DMS53 treated with DMSO at 0.1 percent for 48 hours (cell line): ENCODE measurements at regions not wholly inside any gene's neighbourhood (a gene's known extent, or its start where the extent isn't known, plus 50 kb on each side); places are given as distances from the start of the nearest gene placed in this dataset.
"Not testable (repeated sequence)": the region's sequence is repeated elsewhere in the genome, so short reads cannot be mapped to it uniquely, and the experiment has no call there.

Experiments
- DNase-seq: peaks from one replicate; lab custom pipeline; 2025; ENCODE audit not compliant: unreplicated experiment; lab: John Stamatoyannopoulos, UW

DNA sequence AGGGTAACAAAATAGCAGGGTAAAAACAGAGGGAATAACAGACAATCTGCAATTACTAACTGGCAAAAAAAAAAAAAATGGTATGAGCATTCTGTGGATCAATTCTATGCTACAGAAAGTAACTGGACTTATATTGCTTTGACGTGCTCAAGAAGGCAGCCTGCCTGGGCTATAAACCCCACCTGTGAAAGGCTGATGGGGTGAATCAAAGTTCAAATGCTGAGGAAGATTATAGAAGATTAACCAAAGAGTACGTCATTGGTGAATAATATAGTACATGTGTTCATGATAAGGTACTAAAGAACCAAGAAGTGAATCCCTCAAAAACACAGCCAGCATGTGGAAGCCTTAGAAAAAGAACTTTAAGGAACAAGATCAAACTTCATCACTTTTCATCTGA is 441.9 kb upstream of the PTCHD4 start:
- DNase-seq = no peak

DNA sequence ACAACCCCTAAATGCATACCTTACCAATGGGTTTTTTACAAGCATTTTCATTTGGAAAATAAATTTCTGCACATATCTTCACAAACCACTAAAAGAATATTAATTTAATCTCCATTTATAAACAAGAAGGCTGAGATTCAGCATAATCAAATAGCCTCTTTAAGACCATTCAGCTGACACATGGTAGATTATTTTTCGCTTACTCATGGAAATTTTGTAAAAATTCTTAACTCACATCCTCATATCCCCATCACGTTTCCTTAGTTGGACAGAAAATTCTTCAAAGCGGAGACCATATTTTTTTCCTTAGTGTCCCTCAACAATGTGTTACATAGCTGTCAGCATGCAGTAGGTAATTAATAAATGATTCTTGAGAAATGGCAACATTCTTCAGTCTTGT is 439.6 kb upstream of the PTCHD4 start:
- no peak for DNase-seq

DNA sequence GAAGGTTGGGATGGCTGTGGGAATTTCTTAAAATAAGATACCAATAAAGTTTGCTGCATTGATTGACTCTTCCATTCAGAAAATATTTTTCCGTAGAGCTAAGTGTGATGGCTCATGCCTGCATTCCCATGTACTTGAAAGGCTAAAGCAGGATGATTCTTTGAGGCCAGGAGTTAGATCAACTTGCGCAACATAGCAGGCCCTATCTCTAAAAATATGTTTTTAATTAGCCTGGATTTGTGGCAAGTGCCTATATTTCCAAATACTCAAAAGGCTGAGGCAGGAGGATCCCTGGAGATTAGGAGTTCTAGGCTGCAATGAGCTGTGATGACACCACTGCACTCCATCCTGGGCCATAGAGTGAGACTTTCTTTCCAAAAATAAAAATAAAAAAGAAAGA is 431.2 kb upstream of the PTCHD4 start:
- DNase-seq = no peak

DNA sequence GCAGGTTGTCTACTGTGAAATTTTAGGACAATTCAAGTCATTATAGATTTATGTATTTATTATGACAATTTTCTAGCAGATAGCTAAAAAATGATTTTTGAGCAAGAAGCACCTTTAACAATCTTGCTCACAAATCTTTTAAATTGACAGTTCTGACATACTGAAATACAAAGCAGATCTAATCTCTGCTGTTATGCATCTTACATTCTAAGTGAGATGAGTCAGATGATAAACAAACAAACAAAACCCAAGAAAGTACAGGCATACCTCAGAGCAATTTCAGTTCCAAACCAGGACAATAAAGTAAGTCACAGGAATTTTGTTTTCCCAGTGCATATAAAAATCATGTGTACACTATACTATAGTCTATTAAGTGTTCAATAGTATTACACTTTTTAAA is 430.7 kb upstream of the PTCHD4 start:
- DNase-seq = no peak

DNA sequence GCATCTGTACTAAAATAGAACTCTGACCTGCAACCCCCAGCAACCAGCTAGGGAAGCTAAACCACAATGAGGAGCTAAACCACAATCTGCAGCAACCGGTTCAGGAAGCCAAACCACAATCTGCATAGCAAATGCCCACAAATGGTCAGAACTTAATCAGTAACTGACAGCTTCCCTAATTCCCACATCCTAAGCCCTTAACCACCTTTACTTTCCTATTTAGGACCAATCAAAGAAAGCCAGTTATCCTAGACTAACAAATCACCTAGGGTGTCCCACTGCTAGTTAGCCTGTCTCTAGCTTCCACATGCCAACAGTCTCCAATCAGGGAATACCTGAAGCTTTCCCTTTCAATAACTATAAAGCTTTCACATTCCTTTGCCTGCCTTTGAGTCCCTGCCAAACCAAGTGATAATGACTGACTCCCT is 424.6 kb upstream of the PTCHD4 start:
- DNase-seq = no peak

DNA sequence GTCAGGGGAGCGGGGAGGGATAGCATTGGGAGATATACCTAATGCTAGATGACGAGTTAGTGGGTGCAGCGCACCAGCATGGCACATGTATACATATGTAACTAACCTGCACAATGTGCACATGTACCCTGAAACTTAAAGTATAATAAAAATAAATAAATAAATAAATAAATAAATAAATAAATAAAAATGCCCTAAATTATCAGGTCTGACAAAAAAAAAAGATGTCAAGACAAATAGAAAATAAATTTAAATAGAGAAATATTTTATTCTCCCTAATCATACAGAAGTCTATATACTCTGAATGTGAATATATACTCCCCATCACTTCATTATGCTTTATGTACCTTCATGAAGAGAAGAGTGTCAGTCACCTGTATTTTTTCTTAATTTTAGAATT is 420.0 kb upstream of the PTCHD4 start:
- DNase-seq = not testable (repeated sequence)

DNA sequence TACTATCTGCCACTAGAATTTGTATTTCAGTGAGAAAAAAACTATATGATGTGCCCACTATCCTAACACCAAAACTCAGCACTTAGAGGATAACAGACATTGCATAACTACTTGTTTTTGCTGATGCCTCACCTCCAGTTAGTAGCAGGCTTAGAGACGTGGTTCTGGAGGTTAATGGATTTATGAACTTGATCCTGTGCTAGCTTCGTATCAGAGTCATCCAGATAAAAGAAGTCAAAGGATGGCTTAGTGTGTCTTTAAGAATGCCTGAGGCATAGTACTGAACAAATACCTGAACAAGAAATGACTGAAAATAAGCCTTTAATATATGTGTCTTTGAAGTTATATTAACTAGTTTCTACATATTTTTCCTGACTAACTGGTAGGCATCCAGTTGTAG is 414.9 kb upstream of the PTCHD4 start:
- no peak for DNase-seq

DNA sequence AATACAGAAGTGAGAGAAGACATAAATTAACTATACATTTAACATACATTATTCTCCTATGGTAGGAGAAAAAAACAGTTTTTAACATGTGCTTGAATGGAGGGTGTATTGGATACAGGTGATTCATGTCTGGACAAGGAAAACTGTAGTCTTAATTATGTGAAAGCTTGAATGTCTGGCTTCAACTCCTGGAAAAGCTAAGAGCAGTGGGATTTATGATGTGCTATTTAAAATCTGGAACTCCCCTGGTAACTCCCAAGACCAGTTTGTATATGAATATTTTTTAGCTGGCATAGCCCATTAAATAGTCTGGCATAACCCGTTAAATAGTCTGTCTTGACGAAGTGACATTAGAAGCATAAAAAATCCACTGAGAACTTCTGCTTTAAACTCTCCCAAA is 410.0 kb upstream of the PTCHD4 start:
- DNase-seq = no peak

DNA sequence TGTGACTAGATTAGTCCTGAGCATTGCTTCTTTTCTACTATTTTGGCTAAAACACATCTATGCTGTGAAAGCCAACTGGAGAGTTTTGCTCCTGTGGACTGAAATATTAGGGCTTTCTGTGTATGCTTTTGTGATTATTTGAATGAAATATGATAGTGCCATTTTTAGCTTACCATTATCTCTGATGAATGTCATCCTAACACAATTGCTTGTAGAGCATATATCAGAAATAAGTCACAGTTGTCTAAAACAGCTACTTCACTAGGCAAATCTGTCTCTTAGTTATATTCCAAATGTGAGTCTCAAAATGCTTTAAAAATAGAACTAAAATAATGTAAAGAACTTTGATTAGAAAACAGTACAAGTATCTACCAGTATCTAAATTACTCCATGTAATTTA is 401.4 kb upstream of the PTCHD4 start:
- no peak for DNase-seq

DNA sequence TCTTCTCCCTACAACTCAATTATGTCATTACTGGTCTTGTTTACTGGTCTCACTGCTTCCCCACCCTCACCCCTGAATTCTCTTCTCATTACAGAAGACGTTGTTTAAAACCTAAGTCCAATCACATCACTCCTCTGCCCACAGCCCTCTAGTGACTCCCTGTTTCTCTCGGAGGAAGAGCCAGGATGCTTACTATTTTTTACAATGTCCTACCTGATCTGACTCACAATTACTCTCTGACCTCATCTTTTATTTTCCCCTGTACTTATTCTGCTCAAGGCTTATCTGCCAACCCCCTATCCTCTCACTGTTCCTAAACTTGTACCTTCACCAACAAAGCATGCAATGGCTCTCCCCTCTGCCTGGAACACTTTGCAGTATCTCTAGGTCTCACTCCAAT is 400.4 kb upstream of the PTCHD4 start:
- no peak for DNase-seq

DNA sequence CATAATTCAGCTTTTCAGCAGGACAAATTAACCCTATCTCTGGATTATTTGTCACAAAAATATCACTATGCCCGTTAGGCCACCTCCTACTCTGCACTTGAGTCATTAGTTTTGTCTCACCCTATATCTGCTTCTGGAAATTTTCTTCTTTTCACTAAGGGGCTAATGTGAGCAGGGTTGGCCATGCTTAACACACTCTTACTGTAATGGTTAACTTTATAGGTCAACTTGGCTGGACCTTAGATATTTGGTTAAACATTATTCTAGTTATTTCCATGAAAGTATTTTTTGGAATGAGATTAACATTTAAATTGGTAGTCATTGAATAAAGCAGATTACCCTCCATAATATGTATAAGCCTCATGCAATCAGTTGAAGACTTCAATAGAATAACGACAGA is 394.6 kb upstream of the PTCHD4 start:
- no peak for DNase-seq

DNA sequence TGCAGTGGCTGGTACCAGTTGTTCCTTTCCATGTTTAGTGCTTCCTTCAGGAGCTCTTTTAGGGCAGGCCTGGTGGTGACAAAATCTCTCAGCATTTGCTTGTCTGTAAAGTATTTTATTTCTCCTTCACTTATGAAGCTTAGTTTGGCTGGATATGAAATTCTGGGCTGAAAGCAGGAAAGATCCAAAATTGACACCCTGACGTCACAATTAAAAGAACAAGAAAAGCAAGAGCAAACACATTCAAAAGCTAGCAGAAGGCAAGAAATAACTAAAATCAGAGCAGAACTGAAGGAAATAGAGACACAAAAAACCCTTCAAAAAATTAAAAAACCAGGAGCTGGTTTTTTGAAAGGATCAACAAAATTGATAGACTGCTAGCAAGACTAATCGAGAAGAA is 382.4 kb upstream of the PTCHD4 start:
- not testable (repeated sequence) for DNase-seq

DNA sequence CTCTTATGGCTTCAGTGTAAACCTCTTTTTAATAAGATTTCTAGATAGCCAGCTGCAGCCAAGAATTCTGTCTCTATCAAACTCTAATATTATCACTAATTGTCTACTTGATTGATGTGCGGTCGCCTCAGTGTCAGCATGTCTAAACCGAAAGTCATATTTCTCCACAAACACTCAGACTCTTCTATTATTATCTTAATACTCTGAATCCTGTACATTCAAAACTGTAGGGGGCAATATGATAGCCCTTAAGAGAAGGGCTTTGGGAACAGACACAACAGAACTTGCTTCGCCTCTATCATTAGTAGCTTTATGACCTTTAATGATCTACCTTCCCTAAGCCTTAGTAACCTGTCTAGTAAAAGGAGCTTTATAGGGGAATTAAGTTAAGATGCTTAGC is 379.7 kb upstream of the PTCHD4 start:
- DNase-seq = no peak

DNA sequence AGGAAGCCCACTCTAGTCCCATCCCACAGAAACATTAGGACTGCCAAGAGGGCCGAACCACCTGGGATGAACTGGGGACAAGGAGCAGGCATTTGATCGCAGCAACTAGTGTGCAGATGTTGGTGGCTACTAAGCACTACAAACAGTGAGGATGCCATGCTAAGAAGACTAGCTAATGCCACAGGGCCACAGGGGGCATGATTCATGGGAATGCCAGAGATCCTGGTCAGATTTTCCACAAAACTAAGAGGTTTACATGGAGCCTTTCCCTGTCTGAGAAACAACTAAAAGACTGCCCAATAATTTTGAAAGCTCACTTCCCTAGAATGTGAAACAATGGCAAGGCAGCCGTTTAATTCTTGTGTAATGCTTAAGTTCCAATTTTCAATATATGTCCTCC is 375.9 kb upstream of the PTCHD4 start:
- no peak for DNase-seq

DNA sequence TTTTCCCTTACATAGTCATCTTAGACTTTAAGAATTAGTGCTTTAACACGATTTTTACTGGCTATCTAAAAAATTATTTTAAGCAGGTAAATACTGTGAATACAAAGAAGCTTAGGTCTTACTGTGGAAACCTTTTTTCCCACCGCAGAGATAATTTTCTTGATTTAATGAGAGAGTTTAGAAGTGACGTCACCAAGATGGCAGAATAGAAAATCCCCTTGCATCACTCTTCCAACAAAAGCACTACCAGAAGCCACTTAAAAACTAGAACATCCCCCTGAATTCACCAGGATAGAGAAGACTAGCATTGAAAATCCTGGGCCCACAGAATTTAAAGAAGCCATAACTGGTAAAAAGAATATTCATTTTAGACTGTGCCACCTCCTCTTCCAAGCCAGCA is 375.4 kb upstream of the PTCHD4 start:
- no peak for DNase-seq

DNA sequence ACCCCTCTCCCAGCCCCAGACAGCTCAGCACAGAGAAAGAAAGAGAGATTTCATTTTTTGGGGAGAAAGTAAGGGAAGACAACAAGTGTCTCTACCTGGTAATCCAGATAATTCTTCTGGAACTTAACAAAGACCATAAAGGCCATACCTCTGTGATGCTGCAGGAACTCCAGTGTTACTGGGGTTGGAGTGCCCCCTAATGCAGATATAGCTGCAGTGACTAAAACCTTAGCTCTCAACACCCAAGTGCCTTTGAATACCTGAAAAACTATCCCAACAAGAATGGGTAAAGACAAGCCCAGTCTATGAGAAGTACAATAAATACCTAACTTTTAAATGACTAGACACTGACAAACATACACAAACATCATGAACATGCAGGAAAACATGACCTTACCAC is 365.3 kb upstream of the PTCHD4 start:
- no peak for DNase-seq

DNA sequence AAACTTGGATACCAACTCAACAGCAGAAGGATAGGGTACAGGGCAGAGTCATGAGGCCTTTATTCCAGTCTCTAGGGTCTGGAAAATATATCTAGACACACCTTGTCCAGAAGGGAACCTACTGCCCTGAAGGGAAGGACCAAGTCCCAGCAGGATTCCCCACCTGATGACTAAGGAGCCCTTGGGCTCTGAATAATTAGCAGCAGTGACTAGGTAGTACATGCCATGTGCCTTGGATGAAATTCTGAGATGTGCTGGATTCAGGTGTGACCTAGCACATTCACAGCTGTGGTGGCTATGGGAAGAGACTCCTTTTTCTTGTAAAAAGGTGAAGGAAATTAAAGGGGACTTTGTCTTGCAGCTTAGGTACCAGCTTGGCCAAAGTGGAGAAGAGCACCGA is 364.3 kb upstream of the PTCHD4 start:
- no peak for DNase-seq

DNA sequence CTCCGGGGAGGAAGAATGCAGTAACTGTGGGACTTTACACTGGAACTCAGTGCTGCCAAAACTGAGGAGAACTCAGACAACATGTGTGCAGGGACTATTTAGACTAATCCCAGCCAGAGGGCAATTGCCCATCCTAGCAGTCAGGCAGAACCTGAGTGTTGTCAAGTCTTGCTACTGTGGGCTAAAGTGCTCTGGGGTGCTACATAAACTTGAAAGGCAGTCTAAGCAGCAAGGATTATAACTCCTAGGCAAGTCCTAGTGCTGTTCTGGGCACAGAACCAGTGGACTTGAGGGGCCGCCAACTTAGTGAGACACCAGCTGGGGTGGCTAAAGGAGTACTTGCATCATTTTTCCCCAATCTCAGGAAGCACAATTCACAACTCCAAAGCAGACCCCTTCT is 363.8 kb upstream of the PTCHD4 start:
- no peak for DNase-seq

DNA sequence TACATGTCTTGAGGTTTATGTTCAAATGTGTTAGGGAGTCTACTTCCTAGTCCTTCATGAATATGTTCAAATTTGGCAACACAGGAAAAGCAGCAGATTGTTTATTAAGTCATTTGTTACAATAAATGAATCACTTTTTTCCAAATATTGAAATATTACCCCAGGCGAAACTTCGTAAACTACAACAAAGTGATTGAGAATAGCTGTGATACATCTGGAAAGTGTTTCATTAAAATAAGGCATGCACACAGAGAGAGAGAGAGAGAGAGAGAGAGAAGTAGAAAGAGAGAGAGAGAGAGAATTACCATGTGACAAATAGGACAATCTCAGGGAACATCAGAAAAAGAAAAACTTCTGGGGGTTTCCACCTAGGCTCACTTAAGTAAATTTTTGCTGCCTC is 363.1 kb upstream of the PTCHD4 start:
- DNase-seq = no peak

DNA sequence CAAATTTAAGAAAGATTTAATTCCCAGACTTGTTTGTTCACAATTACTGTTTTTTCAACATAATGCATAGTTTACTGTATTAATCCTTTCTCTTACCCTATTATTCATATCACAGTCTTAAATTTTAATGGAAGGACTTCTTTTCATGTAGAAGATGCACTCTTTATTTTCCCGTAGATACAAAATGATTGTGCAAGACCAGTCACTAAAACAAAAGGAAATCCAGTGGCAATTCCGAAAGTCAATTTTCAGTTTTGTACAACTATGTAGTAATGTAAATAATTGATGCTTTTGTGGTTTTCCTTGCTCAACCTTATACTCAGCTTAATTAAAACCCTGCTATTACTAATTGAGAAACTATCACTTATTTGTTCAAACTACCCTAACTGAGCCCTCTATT is 361.5 kb upstream of the PTCHD4 start:
- no peak for DNase-seq

DNA sequence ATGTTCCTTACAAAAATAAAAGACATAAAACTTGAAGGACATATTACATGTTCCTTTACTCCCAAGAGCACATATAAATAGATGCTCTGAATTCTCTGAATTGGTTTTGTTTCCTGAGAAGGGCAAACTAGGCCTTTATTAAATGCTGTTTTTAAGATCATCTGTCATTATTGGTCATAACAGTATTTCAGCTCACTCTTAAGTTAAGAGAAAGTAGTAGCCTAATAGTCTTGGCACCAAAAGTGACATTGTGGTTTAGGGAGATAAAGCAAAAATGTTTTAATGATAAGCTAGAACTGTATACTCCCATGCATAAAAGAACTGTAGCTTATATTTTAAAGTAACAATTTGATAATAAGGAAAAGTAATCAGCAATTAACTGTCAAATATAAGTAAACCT is 361.1 kb upstream of the PTCHD4 start:
- DNase-seq = no peak

DNA sequence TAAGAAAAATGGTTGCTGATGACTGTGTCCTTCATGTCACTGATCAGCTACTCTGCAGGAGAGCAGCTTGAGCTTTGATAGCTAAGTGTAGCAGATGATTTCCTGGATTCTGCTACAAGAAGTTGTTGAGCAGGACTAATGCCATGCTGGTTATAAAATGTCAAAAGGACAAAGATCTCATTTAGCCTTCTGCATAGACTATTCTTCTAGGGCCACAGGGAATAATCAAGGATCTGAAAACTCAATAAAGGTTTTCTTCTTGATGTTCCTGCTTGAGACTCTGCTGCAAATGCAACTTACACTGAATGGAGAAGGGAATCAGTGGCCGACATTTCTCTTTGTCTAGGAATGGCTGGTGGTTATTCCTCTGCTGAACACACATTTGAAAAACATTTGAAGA is 360.3 kb upstream of the PTCHD4 start:
- no peak for DNase-seq

DNA sequence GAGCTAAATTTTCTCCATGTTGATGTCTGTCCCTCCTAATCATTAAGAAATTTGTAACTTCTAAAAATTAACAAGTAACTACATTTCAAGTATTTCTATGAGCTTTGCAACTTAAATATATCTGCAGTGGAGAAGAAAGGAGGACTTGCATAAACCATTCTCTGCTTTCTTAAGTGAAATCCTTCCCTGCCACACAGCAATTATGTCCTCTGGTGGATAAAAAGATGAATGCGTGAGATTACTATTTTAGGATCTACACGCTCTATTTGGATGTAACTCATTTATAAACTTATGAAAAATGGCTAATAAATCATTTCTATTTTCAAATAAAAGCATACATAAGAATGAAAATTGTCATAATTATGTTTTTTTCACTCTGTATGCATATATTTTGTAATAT is 338.0 kb upstream of the PTCHD4 start:
- peak; percentile 4 for DNase-seq

DNA sequence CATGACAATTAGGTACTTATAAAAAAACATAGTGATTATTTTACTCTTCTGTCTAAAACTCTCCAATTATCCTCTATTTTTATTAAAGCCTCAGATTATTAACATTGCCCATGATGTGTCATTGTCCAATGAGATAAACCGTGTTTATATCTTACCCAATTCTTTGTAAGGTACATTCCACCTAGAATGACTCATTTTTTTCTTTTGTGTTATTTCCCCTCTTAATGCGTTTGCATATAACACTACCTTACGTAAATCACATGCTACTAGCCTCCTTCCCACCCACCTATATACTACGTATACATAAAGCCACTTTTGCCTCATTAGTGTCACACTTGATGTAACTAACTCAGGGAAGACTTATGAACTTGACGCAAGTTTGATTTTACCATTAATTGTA is 336.3 kb upstream of the PTCHD4 start:
- no peak for DNase-seq
